Fibroblast of skin of right quadriceps (primary cell): ENCODE measurements at regions not wholly inside any gene's neighbourhood (a gene's known extent, or its start where the extent isn't known, plus 50 kb on each side); places are given as distances from the start of the nearest gene placed in this dataset.

Experiments used
- DNase-seq: peaks from one replicate; pipeline ENCODE4 v3.0.0-alpha.2; 2013

DNA sequence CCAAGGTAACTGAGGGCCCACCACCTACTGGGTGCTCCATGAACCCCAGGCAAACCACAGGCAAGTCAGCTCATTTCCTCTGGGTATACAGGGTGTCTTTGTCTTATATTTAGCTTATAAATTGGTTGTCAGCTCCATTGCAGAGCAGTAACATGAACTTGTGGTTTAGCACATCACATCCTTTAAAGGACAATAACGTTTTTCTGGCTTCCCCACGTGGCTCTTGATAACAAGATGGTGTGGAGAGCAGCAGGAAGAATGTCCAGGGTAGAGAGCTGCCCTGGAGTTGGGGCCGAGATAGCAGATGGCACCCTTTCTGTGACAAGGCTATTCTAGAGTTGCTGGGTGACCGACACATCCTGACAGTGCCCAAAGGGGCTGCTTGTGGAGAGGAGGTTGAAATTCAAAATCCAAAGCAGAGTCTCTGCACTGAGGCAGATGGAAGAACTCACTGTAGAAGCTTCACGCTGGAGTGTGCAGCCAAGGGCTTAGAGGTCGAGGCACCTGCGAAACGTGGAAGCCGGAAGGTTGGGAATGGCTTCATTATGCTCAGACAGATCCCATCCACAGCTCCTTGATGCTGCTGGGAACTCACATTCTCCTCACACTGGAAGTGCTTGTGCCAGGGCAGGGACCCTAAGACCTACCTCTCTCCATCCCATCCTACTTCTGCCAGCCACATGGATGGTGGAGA lies 133.0 kb upstream of the FRY start:
- DNase-seq: no peak

DNA sequence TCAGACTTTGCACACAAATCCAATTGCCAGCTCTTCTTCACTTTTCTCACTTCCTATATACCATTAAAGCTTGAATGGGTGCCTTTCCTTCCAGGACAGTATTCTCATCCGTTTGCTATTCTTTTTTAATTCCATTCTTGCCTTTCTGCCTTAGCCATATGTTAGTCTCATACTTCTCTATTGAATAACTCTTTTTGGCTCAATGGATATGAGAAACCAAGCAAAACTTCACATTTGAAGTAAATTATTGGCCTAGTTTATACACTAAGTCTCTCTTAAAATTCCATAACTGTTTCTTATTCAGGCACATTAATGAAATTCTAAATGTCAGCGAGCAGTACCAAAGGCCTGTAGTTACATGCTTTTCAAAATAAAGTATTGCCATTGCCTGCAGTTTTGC lies 129.6 kb upstream of the FRY start:
- DNase-seq: no peak

DNA sequence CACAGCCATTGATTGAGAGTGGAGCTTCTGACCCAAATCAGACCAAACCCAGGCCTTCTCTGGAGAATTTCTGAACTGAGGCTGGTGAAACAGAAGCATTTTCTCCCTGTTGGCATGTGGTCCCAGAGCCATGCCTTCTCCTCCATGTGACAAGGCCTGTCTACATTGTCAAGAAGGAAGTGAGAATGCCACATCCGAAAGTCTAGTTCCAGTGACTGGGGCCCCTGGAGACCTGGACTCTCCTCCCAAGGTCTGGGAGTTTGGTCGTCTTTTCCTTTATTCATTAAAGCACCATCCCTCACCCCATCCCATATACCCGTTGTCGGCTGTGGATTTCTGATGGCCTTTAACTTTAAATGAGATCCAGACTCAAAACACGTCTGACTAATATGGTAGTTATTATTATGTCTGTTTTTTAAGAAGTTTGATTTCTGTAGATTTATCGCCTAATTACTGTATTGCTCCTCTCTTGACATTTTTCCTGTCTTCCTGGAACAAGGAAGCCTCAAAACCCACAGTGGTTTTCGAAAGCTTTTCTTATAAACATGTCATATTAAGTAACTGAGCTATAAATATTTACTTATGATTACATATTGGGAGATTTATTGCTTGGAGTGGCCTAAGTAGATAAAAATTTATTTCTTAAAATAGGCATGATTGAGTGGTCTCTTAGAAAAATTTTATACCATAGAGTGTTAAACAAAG lies 128.3 kb upstream of the FRY start:
- peak; percentile 33 for DNase-seq

DNA sequence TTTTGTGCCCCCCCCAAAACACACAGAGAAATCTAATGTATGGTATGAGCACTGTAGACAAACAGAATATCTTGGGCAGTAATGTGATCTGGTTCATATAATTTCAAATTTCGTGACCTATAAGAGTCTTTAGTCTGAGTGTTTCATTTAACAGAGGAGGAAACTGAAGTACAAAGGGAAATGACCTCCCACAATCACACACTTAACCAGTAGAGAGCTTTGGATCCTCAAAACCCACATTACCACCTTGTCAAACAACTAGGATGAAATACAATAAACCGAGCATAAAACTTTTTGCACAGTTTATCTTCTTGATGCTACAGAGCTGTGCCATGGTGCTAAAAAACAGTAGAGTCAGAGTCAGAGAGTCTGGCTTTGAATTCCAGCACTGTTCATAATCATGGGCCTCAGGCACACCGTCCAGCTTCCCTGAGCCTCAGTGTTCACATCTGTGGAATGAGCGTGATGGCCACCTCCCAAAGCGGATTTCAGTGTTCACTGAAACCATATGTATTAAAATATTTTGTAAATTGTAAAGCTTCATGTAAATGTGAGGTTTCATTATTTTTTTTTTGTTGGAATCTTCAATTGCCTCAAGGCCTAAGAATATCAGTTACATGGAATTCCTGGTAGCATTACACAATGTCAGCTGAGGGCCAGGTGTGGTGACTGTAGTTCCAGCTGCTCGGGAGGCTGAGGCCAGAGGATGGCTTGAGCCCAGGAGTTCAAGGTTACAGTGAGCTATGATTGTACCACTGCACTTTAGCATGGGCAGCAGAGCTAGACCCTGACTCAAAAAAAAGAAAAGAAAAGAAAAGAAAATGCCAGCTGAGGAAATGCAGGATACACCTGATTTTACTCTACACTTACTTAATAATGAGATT lies 126.4 kb upstream of the FRY start:
- DNase-seq: no peak

DNA sequence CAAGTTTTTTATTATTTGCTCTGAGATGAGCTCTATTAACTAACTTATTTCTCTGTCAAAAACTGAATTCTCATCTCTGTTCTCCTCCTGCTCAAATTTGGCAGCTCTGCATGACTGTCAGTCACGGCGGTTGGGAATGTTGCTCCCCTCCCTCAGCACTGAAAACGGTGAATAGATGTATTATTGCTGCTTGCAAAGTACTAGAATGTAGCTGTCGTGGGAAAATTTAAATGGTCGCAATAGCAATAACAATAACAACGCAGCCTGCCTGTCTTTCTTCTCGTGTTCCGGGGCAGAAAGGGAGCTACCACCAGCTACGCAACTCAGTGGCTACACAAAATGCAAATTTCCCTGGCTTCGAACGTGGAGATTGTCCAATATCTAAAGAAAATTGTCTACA lies 125.6 kb upstream of the FRY start:
- DNase-seq: no peak

DNA sequence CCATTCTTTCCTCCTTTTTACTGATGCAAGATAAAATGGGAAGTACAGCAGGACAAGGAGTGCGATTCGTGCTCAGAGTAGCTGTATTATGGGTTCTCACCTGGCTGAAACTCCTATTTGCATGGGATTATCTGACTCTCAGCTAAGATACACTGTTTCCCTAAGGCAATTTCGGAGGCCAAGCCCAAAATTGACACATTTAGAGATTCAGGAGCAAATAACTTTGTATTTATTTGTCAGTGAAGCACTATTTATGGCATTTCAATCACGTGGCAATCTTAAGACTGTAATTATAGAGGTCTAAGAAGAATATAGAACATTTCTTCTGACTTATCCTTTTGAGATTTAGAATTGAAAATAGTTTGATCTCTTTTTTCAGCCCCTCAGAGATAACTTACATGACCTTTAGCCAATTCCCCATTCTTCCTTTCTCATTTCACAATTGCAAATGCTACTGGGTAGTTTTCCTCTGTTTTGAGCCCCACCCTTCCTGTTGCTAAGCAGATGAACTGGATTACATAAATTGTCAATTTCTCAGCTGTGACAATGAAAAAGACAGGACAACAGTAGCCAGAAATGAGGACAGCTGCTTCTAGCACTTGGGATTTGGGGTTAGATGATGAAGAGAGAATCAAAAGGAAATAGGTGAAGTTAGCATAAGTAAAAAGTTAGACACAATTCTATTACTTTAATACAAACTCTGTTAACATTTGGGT lies 122.7 kb upstream of the FRY start:
- DNase-seq: no peak

DNA sequence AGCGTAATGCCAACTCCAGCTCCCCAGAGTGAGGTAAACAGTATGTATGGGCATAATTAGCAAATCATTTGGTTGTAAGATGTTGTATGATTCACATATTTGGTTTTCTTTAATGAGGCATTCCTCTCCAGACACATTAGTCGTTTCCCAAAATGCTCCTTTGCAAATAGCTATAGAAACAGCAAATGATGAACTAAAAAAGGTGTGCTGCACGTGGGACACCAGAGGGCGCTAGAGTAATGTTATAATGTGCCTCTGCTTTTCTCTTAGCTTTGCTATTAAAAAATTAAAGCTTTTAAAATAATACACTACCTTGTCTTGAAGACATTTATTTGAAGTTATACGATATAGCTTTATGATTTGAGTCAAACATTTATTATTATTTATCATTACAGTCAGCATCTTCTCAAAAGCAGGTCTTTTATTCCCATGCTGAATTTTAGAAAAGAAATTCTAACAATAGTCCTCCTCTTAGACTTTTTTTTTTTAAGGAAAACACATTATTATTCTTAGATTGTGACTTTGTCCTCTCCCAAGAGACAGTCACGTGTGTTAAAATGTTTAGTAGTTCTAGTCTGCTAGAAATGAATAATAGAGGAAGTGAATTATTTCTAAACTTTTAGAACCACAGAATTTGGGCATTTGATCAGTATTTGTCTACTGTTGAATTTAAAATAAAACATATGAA lies 121.6 kb upstream of the FRY start:
- peak; percentile 60 for DNase-seq

DNA sequence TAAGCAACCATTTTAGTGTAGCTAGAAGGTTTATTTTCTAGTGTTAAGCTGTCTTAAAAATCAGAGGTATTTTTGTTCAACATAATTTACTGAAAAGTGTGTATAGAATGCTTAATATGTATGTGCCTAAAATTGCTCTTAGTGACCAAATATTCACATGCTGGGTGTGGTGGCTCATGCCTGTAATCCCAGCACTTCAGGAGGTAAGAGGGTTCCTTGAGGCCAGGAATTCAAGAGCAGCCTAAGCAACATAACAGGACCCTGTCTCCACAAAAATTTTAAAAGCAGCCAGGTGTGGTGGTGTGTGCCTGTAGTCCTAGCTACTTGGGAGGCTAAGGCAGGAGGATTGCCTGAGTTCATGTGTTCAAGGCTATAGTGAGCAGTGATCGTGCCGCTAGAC lies 120.9 kb upstream of the FRY start:
- no peak for DNase-seq

DNA sequence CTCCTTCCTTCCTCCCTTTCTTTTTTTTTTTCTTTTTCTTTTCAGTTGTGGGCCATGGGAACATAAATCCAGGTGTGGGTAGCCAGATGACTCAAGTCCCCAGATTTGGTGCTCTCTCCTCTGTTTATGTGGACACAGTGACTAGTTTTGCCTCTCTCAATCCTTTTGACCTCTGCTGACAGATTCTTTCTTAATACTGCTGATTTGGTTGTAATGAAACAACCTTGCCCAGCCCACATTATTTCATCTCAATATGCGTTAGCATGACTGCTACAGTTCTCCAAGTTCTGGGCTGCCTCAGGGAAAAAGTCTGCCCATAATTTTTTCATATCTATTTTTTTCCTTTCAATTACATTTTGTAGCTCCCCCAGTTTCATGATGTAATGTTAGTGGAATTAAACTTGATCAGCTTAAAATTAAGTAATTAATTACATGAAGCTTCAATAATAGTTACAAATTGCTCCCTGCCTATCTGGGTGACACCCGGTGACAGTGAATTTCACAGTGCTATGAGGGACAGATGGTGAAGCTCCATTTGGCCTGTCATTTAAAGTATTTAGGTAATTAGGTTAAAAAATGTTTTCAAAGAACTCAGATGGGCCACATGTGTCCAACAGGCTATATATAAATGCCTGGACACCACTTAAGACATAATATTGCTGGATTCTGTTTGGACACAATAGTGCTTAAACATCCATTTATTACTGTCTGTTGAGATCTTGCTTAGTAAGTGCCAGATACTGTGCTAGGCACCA lies 118.8 kb upstream of the FRY start:
- DNase-seq: no peak

DNA sequence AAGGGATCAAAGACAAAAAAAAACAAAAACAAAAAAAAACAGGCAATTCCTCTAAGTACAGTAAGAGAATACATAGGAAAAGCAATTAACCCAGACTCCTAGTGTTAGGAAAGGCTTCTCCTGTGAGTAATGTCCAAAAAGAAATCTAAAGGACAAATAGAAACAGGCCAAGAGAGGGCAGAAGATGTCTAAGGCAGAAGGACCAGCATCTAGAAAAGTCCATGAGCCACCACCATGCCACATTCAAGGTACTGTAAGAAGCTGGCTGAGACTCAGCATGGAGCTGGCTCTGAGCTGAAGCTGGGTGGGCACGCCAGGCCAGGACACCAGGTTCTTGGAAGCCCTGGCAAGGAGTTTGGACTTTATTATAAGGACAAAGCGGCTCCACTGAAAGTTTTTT lies 118.1 kb upstream of the FRY start:
- DNase-seq: no peak

DNA sequence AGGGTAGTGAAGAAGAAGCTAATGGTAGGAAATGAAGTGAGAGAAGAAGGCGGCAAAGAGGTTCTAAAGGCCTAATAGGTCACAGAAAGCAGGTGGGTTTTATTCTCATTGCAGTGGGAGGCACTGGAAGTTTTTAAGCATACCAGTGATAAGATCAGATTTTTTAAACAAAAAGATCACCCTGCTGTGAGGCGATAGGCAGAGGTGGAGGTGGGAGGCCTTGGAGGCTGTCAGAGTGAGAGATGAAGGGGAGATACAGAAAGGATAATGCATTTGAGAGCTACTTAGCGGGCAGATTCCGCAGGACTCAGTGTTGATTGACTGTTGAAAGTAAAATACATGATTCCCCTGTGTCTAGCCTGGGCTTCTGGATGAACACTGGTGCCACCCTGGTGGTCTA lies 116.7 kb upstream of the FRY start:
- no peak for DNase-seq

DNA sequence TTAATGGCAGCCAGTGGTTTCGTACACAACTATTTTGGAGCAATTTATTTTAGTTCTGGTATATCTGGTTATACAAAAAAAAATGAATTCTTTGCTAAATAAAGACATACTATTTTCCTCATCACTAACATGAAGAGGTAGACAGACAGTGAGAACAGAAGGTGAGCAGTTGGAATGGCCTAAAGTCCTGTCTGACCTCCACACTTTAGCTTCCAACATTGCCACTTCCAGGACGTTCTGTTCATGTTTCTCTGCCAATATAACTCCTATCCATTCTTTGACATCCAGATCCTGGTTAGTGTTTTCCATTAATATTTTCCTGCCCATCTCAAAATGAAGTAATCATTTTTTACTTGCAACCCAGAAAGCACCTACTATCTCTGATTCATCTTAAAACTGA lies 112.9 kb upstream of the FRY start:
- DNase-seq: no peak

DNA sequence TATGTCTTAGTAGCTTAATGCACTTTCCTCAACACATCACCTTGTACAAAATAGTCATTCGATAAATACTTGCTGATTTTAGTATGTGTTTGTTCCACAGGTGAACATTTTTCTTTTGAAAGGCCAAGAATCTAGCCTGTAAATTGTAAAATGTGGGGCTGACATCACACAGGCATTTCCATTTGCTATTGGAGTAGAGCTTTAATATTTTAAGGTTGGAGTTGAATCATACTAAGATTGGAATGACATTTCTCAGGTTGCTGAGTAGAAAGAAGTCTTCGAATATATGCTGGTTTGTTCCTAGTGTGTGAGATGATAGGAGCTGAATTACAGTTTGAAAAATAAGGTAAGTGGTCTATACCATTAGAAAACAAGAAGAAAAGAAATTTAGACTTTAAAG lies 112.3 kb upstream of the FRY start:
- DNase-seq: no peak

DNA sequence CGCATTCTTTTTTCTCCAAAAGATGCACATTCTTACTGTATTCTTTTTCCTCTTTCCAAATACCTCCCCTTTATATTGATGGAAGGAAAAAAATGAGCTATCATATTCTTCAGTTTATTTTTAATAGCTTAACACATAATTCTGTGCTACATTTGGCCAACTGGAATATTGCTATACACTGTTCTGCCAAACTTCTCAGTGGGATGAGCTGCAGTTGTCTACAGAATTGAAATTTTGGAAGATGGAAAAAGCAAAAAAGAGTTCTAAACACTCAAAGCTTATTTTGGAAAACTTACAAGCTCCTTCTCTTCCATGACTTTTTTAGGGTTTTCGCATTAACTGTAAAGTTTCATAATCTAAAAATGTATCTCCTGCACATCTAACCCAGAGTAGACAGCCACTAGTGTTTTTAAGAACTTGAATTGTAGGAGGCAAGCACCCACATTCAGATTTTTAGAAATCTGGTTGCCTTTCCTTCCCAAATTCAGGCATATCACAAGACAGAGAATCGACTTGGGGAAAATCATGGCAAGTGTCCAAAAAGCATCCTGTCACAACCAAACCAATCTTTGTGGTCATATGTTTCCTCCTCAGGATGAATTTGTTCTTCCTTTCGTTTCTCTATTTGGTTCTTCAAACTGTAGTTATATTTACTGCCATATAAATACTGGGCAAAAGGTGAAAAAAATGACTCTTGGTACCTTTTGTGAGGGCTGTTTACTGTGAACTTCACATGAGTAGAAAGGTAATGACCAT lies 111.4 kb upstream of the FRY start:
- DNase-seq: no peak

DNA sequence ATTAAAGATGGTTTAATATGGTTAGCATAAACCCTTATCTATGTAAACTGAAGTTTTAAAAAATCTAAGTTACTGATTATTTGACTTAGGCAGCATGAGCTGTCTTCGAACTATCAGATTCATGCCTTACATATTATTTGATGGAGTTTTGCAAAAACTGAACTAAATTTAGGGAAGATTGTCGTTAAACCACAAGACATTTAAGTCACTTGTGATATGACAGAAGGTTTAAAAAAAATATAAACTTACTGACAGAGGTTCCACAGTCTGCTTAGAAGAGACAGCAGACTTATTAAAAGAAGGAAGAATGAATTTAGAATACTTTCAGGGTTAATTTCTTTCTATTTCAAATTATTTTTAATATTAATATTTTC lies 110.9 kb upstream of the FRY start:
- no peak for DNase-seq

DNA sequence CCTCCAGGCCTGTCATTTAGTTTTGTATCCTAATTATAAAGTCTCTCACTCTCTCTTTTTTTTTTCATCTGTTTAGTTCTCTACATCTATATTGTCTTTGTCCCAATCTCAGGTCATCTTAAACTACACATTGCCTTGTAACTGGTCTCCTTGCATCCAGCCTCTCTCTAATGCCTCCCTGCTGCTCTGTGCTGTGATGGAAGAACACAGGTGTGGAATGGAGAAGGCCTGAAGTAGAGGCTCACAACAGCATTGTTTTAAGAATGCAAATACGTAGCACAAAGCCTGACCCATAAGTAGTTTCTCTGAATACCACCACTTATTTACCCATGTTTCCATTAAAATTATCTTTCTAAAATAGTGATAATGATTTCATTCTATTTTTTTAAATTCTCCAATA lies 108.8 kb upstream of the FRY start:
- no peak for DNase-seq

DNA sequence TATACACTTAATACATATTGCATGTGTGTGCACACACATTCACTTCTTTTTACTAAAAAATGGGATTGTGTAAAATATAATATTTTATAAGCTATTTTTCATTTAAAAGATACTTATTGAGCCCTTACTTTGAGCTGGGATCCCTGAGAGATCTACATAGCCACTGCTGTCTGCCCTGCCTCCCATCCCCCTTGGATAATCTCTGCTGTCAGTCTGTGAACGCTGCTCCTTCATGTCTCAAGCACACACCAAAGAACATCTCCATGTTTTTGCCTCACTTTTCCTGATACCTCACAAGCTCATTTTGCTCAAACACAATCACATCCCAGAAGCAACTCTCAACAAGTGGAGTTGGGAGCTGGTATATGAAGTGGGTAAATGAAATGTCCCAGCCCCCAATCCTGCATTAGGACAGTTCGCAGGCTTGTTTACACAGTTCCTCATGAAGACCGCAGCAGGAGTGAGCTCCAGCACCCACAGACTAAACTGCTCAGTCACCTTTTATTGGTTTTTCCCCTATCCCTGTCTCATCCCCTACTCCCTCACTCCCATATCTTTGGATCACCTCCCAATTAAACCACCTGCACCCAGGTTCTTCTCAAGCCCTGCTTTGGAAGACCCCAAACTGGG lies 108.3 kb upstream of the FRY start:
- DNase-seq: no peak

DNA sequence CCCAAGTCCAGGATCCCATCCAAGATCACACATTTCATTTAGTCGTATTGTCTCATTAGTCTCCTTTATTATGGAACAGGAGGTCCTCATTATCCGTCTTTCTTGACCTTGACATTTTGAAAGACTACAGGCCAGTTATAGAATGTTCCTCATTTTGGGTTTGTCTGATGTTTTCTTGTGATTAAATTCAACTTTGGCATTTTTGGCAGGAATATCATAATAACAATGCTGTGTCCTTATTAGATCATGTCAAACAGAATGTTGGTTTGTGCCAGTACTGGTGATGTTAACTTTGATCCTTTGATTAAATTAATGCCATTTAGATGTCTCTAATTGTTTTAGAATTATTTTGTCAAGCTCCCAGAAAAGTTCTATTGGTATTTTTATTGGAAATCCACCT lies 106.5 kb upstream of the FRY start:
- no peak for DNase-seq

DNA sequence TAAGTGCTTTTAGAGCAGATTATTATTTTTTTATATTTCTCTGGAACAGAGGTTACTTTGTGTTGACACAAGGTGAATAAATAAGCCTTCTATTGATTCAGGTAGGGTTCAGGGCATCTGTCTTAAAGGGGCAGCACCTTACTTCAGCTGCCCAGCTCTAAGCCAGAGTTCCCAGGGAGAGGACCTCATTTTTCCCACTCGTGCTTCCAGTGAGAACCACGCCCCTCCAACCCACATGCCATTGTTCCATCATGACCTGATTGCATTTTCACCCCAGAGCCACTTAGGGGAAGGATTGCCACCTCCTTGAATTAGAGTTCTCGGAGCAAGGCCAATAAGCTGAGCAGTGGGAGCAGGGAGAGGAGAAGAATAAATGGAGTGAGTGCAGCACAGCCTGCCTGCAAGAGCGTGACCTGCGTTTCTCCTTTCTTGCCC lies 104.3 kb upstream of the FRY start:
- DNase-seq: no peak

DNA sequence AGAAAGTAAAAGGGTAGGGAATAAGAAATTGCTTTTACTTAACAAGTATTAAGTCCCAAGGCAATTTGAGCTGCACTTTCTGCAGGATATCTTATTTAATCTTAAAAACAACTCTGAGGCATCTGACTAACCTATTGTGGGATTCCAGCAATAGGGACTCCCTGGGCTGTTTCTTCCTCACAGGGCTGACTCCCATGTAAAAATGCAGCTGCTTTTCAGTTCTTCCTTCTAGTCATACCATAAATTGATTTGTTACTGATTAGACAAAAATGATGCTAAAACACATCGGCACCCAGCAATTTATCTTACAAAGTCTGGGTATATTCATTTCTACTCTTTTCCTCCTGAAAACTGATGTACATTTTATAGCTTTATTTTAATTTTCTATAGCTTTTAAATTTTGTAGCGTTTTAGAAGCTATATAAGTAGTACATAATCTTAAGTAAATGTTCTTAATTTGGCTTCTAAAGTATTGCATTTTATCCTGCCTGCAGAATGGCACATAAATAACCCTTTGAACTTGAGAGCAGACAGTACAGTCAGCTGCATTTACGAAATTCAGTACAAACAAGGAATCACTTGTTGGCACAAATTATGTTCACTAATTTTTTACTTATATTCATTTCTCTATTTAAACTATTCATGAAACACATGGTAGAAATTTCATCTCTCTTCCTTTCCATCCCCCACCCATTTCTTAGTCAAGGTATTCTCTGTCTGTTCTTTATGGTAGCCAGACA lies 102.4 kb upstream of the FRY start:
- no peak for DNase-seq
